Stromal cell of bone marrow (primary cell): ENCODE measurements at regions not wholly inside any gene's neighbourhood (a gene's known extent, or its start where the extent isn't known, plus 50 kb on each side); places are given as distances from the start of the nearest gene placed in this dataset.

Experiments used
- DNase-seq: peaks from one replicate; pipeline ENCODE4 v3.0.0-alpha.2; 2012; ENCODE audit warnings: low read depth

- no peak for DNase-seq
These were observed 276.4 kb downstream of the HRH4 start for GRCh38 chr18:24736662-24737330.

- DNase-seq = no peak
These were observed 280.4 kb downstream of the HRH4 start for GRCh38 chr18:24740829-24741228.

- no peak for DNase-seq
These were observed 280.9 kb downstream of the HRH4 start for GRCh38 chr18:24741321-24741720.

GRCh38 chr18:24741965-24742724 lies 281.7 kb downstream of the HRH4 start:
- peak; percentile 38 for DNase-seq

GRCh38 chr18:24754583-24755253 lies 294.3 kb downstream of the HRH4 start:
- DNase-seq = no peak

- DNase-seq = no peak
These were observed 295.9 kb downstream of the HRH4 start for GRCh38 chr18:24756385-24756784.

GRCh38 chr18:24757134-24757533 lies 296.7 kb downstream of the HRH4 start:
- no peak for DNase-seq

GRCh38 chr18:24761765-24762164 lies 301.3 kb downstream of the HRH4 start:
- DNase-seq = no peak

GRCh38 chr18:24762511-24762910 lies 302.1 kb downstream of the HRH4 start:
- no peak for DNase-seq

- DNase-seq = peak; percentile 73
These were observed 303.5 kb downstream of the HRH4 start for GRCh38 chr18:24763765-24764513.

- DNase-seq = peak; percentile 26
These were observed 304.3 kb downstream of the HRH4 start for GRCh38 chr18:24764766-24765165.

- peak; percentile 75 for DNase-seq
These were observed 305.9 kb downstream of the HRH4 start for GRCh38 chr18:24766376-24766775.

GRCh38 chr18:24770311-24771024 lies 310.0 kb downstream of the HRH4 start:
- DNase-seq = no peak

GRCh38 chr18:24771300-24771699 lies 310.9 kb downstream of the HRH4 start:
- no peak for DNase-seq

GRCh38 chr18:24773101-24773500 lies 312.7 kb downstream of the HRH4 start:
- no peak for DNase-seq

- no peak for DNase-seq
These were observed 315.6 kb downstream of the HRH4 start for GRCh38 chr18:24776019-24776418.

- DNase-seq = no peak
These were observed 318.5 kb downstream of the HRH4 start for GRCh38 chr18:24778810-24779418.

GRCh38 chr18:24782566-24782965 lies 322.1 kb downstream of the HRH4 start:
- no peak for DNase-seq

- DNase-seq = no peak
These were observed 324.6 kb downstream of the HRH4 start for GRCh38 chr18:24785019-24785418.

- no peak for DNase-seq
These were observed 325.6 kb downstream of the HRH4 start for GRCh38 chr18:24786027-24786426.

GRCh38 chr18:24790347-24790746 lies 329.9 kb downstream of the HRH4 start:
- no peak for DNase-seq
